ENCODE measurements at regions not wholly inside any gene's neighbourhood (a gene's known extent, or its start where the extent isn't known, plus 50 kb on each side); places are given as distances from the start of the nearest gene placed in this dataset.
A peak's percentile ranks its signal among the peaks of the same experiment; 100 is the strongest.

DNA sequence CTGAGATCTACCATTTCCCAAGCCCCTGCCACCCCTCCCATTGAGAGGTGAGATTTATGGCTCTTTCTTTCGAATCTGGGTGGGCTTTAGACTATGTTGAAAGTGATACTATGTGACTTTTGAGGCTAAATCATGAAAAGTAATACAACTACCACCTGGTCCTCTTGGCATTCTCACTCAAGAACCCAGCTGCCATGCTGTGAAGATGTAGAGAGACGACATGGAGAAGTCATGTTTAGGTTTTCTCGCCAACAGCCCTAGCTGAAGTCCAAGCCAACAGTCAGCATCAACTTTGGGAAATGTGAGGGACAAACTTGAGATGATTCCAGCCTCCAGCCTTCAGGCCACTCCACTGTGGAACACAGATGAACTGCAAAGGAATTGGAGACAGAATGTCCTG is 108.7 kb downstream of the SCP2D1 start:
- Histone ChIP-seq H3K79me2 (ENCODE audit: control insufficient read depth, insufficient read depth, low read length) (no peaks in the 10 kb centered on the region), H3K9me3 (ENCODE audit: control insufficient read depth, low read depth, low read length) (no peaks in the 10 kb centered on the region), H3K9me1 (ENCODE audit: control insufficient read depth, extremely low read depth, insufficient read depth, low read length) (no peaks in the 10 kb centered on the region), H3K9ac (ENCODE audit: control insufficient read depth, extremely low read depth, insufficient read depth, low read length) (no peak overlapping the region), H3K27me3 (ENCODE audit: control insufficient read depth, extremely low read depth, insufficient read depth, low read length) (no peaks in the 10 kb centered on the region), H3K4me2 (ENCODE audit: control insufficient read depth, extremely low read depth, insufficient read depth, low read depth, low read length) (no peak overlapping the region), H4K20me1 (ENCODE audit: control insufficient read depth, extremely low read depth, insufficient read depth, low read length) (no peaks in the 10 kb centered on the region), H3K36me3 (ENCODE audit: control insufficient read depth in 2 of 2, extremely low read depth in 1 of 2, insufficient read depth in 2 of 2, low read length in 2 of 2) (no peaks in the 10 kb centered on the region), H3K4me1 (ENCODE audit: control insufficient read depth, extremely low read depth, insufficient read depth, low read length) (no peaks in the 10 kb centered on the region), H2AFZ (ENCODE audit: control insufficient read depth, low read length) (no peak overlapping the region), H3K4me3 (ENCODE audit: control insufficient read depth in 2 of 3, extremely low read depth in 1 of 3, insufficient read depth in 2 of 3, low read depth in 1 of 3, low read length in 3 of 3) (no peak overlapping the region), H3K27ac (ENCODE audit: control insufficient read depth, insufficient read depth, low read length) (no peak overlapping the region)
- DNase-seq (ENCODE audit: low read depth, low spot score) (no peak), FAIRE-seq (peak; percentile 23)
- dilution Hi-C loops (cut with MboI; ENCODE audit: extremely low pct_ligation_motif_present, low sequenced_read_pairs) = no loop called here
- TF ChIP-seq CTCF (optimal IDR thresholded peaks at IDR 0.05 in 1 of 3, IDR thresholded peaks at IDR 0.05 in 1 of 3, conservative IDR thresholded peaks at IDR 0.05 in 1 of 3; ENCODE audit: extremely low read depth in 1 of 3, insufficient read depth in 2 of 3, low read length in 3 of 3) (no peak), EZH2 (IDR thresholded peaks at IDR 0.05; ENCODE audit: low read length) (no peak)

- FAIRE-seq = no peak
- no peak for TF ChIP-seq CTCF (optimal IDR thresholded peaks at IDR 0.05 in 1 of 3, IDR thresholded peaks at IDR 0.05 in 1 of 3, conservative IDR thresholded peaks at IDR 0.05 in 1 of 3; ENCODE audit: extremely low read depth in 1 of 3, insufficient read depth in 2 of 3, low read length in 3 of 3)
- no peak for TF ChIP-seq EZH2 (IDR thresholded peaks at IDR 0.05; ENCODE audit: low read length)
- no peaks in the 10 kb centered on the region for H3K4me1 ChIP-seq (ENCODE audit: control insufficient read depth, extremely low read depth, insufficient read depth, low read length)
These were observed 109.3 kb downstream of the SCP2D1 start for GRCh38 chr20:18922898-18923297.

More at GRCh38 chr20:18922898-18923297, 109.3 kb downstream of the SCP2D1 start:
- Histone ChIP-seq H3K4me3 (ENCODE audit: control insufficient read depth in 2 of 3, extremely low read depth in 1 of 3, insufficient read depth in 2 of 3, low read depth in 1 of 3, low read length in 3 of 3) (no peak overlapping the region), H3K9me1 (ENCODE audit: control insufficient read depth, extremely low read depth, insufficient read depth, low read length) (no peaks in the 10 kb centered on the region), H4K20me1 (ENCODE audit: control insufficient read depth, extremely low read depth, insufficient read depth, low read length) (no peaks in the 10 kb centered on the region), H3K9me3 (ENCODE audit: control insufficient read depth, low read depth, low read length) (no peaks in the 10 kb centered on the region), H3K27me3 (ENCODE audit: control insufficient read depth, extremely low read depth, insufficient read depth, low read length) (no peaks in the 10 kb centered on the region), H3K36me3 (ENCODE audit: control insufficient read depth in 2 of 2, extremely low read depth in 1 of 2, insufficient read depth in 2 of 2, low read length in 2 of 2) (no peaks in the 10 kb centered on the region), H3K79me2 (ENCODE audit: control insufficient read depth, insufficient read depth, low read length) (no peaks in the 10 kb centered on the region), H2AFZ (ENCODE audit: control insufficient read depth, low read length) (no peak overlapping the region), H3K9ac (ENCODE audit: control insufficient read depth, extremely low read depth, insufficient read depth, low read length) (no peak overlapping the region), H3K4me2 (ENCODE audit: control insufficient read depth, extremely low read depth, insufficient read depth, low read depth, low read length) (no peak overlapping the region), H3K27ac (ENCODE audit: control insufficient read depth, insufficient read depth, low read length) (no peak overlapping the region)
- dilution Hi-C loops (cut with MboI; ENCODE audit: extremely low pct_ligation_motif_present, low sequenced_read_pairs) = no loop called here
- no peak for DNase-seq (ENCODE audit: low read depth, low spot score)
